ENCODE measurements at regions not wholly inside any gene's neighbourhood (a gene's known extent, or its start where the extent isn't known, plus 50 kb on each side); places are given as distances from the start of the nearest gene placed in this dataset.

DNA sequence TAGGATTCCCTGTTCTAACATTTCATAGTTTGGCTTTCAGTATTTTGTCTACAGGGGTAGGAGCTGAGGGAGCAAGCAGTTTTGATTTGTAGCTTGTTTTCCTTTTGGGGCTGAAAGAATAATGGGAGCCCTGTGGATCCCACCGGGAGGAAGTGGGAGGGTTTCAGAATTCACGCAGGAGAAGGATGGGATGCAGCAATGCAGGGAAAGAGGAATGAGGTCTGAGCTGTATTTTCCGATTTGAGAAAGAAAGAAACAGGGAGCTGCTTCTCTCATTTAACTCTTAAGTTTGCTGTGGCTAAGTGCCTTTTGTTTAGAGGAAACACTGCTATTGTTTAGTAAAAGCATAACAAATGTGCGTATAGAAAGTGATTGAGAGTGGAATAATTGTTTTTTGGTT, 141.0 kb downstream of the ADCYAP1 start:
- TF ChIP-seq EZH2 (IDR thresholded peaks at IDR 0.05; ENCODE audit: insufficient read depth, poor library complexity, severe bottlenecking) (no peak), EZH2phosphoT487 (IDR thresholded peaks at IDR 0.05; ENCODE audit: insufficient read depth, low read depth) (no peak)
